Endothelial cell of umbilical vein (primary cell): ENCODE measurements at regions not wholly inside any gene's neighbourhood (a gene's known extent, or its start where the extent isn't known, plus 50 kb on each side); places are given as distances from the start of the nearest gene placed in this dataset.

ENCODE experiments used
- BruUV-seq: library from RNA; stranded (reverse); fragments of 400-500 nt; replicated peaks from 2 replicates; lab custom pipeline; 2021; lab: Mats Ljungman, UMichigan
- CTCF ChIA-PET: fragments of 300-600, 350-600 bp; sonication (Branson Sonifier 250); formaldehyde crosslinking; loops from one replicate; lab custom pipeline; 2021; ENCODE audit warnings: antibody characterized with exemption, inconsistent platforms; lab: Charles Lee
- POLR2A ChIA-PET: fragments of 300-600, 350-600 bp; sonication (Branson Sonifier 250); formaldehyde crosslinking; loops from one replicate; lab custom pipeline; 2021; ENCODE audit warnings: antibody characterized with exemption, inconsistent platforms; lab: Charles Lee
- DNase-seq: peaks from one replicate; pipeline ENCODE4 v3.0.0-alpha.2; 2011; ENCODE audit warnings: low read depth, low spot score
- FAIRE-seq: peaks from 2 replicates; lab custom pipeline; 2011; peaks lifted over from hg19 to GRCh38; lab: Jason Lieb, UNC
- H2AFZ ChIP-seq: 2 replicates; pipeline ENCODE4 v1.6.0; 2012; ENCODE audit warnings: low read depth, low read length, control low read depth, inconsistent platforms
- H3K27ac ChIP-seq: 2 replicates; pipeline ENCODE4 v1.5.1; 2011; ENCODE audit warnings: low read depth, mild to moderate bottlenecking, control low read depth, low read length, moderate library complexity; ENCODE audit not compliant: insufficient read depth
- H3K27me3 ChIP-seq, 2 experiments: 2 replicates each; pipeline versions ENCODE4 v1.6.0 to v1.6.1; 2011; ENCODE audit warnings: low read length in 2 of 2, mixed read lengths in 1 of 2; ENCODE audit not compliant: control insufficient read depth in 2 of 2, insufficient read depth in 2 of 2
- H3K36me3 ChIP-seq, 2 experiments: 2 replicates in 1 of 2; 3 replicates in 1 of 2; pipeline ENCODE4 v1.5.1; 2011; ENCODE audit warnings: low read length in 2 of 2, mild to moderate bottlenecking in 1 of 2, moderate library complexity in 1 of 2; ENCODE audit not compliant: control insufficient read depth in 2 of 2, insufficient read depth in 2 of 2; ENCODE audit errors: extremely low read depth in 1 of 2
- H3K4me1 ChIP-seq: 3 replicates; pipeline ENCODE4 v1.5.1; 2011; ENCODE audit warnings: mild to moderate bottlenecking, low read length; ENCODE audit not compliant: control insufficient read depth, insufficient read depth; ENCODE audit errors: extremely low read depth
- H3K4me2 ChIP-seq: 2 replicates; pipeline ENCODE4 v1.6.1; 2011; ENCODE audit warnings: low read length, control low read depth, mixed read lengths; ENCODE audit not compliant: insufficient read depth
- H3K4me3 ChIP-seq, 3 experiments: fragments of 200-600 bp in 1 of 3; sonication (generic), shearing (Covaris generic) in 1 of 3; replicated peaks in 1 of 3; 2 replicates each; pipeline ENCODE4 v1.5.1; 2011 to 2016; ENCODE audit warnings: control low read depth in 3 of 3, low read length in 3 of 3, mild to moderate bottlenecking in 2 of 3, inconsistent platforms in 1 of 3, low read depth in 1 of 3, moderate library complexity in 1 of 3; ENCODE audit not compliant: insufficient read depth in 1 of 3
- H3K79me2 ChIP-seq: 2 replicates; pipeline ENCODE4 v1.6.0; 2012; ENCODE audit warnings: low read length, inconsistent platforms; ENCODE audit not compliant: control insufficient read depth, insufficient read depth
- H3K9ac ChIP-seq: replicated peaks from 2 replicates; pipeline ENCODE3; 2011; ENCODE audit warnings: low read length, control low read depth; ENCODE audit not compliant: insufficient read depth; ENCODE audit errors: extremely low read depth
- H3K9me1 ChIP-seq: replicated peaks from 3 replicates; pipeline ENCODE4 v1.6.0; 2011; ENCODE audit warnings: mild to moderate bottlenecking, low read length; ENCODE audit not compliant: control insufficient read depth, insufficient read depth; ENCODE audit errors: extremely low read depth
- H3K9me3 ChIP-seq: replicated peaks from 2 replicates; pipeline ENCODE4 v1.5.1; 2012; ENCODE audit warnings: low read length, inconsistent platforms; ENCODE audit not compliant: control insufficient read depth, insufficient read depth
- H4K20me1 ChIP-seq: replicated peaks from 2 replicates; pipeline ENCODE3; 2011; ENCODE audit warnings: mild to moderate bottlenecking, low read length; ENCODE audit not compliant: control insufficient read depth, insufficient read depth; ENCODE audit errors: extremely low read depth
- EZH2 ChIP-seq: IDR thresholded peaks from 2 replicates; pipeline ENCODE4 v1.6.1; 2012; ENCODE audit warnings: borderline replicate concordance, low read depth, mild to moderate bottlenecking, moderate library complexity, low read length, inconsistent platforms; ENCODE audit not compliant: severe bottlenecking
- FOS ChIP-seq: IDR thresholded peaks from 2 replicates; pipeline ENCODE4 v1.6.1; 2011; ENCODE audit warnings: mild to moderate bottlenecking, low read length, moderate library complexity, borderline replicate concordance; ENCODE audit not compliant: insufficient read depth
- GATA2 ChIP-seq: IDR thresholded peaks from 2 replicates; pipeline ENCODE4 v1.7.0; 2011; ENCODE audit warnings: low read depth, mild to moderate bottlenecking, moderate library complexity, mixed read lengths, low read length; ENCODE audit not compliant: insufficient read length, insufficient read depth
- JUN ChIP-seq: IDR thresholded peaks from 2 replicates; pipeline ENCODE4 v1.6.1; 2011; ENCODE audit warnings: borderline replicate concordance, low read depth; ENCODE audit not compliant: insufficient read length, insufficient read depth
- MAX ChIP-seq: IDR thresholded peaks from 2 replicates; pipeline ENCODE4 v1.6.1; 2011; ENCODE audit not compliant: insufficient read depth, insufficient read length
- MYC ChIP-seq: IDR thresholded peaks from one replicate; pipeline ENCODE4 v1.6.1; 2011; ENCODE audit warnings: mild to moderate bottlenecking, low read depth, low read length
- POLR2A ChIP-seq: IDR thresholded peaks from 2 replicates; pipeline ENCODE4 v1.6.1; 2012; ENCODE audit warnings: low read depth, mild to moderate bottlenecking, control low read depth, low read length
- POLR2AphosphoS5 ChIP-seq: IDR thresholded peaks from 2 replicates; pipeline ENCODE4 v1.6.1; 2012; ENCODE audit warnings: low read depth, mild to moderate bottlenecking, control low read depth, low read length, moderate library complexity; ENCODE audit not compliant: insufficient read depth
- dilution Hi-C: fragments of 300-500 bp; cut with MboI; formaldehyde crosslinking; loops from one replicate; pipeline ENCODE4 v1.15.0; 2019; ENCODE audit warnings: low sequenced_read_pairs; ENCODE audit not compliant: extremely low pct_ligation_motif_present
- intact Hi-C: fragments of 100-400 bp; cut with micrococcal nuclease; formaldehyde crosslinking; loops from one replicate; pipeline ENCODE4 v1.10.0; 2022
- TF ChIP-seq, protein P1 (sequence below), 2 donors: IDR thresholded peaks; 1 replicate in 1 of 2; 2 replicates in 1 of 2; pipeline ENCODE4 v1.5.1; 2011; ENCODE audit warnings: low read length in 2 of 2, mild to moderate bottlenecking in 2 of 2, moderate library complexity in 2 of 2, control low read depth in 1 of 2, inconsistent platforms in 1 of 2, low read depth in 1 of 2; ENCODE audit not compliant: insufficient read depth in 1 of 2; ENCODE audit errors: extremely low read depth in 1 of 2

DNA sequence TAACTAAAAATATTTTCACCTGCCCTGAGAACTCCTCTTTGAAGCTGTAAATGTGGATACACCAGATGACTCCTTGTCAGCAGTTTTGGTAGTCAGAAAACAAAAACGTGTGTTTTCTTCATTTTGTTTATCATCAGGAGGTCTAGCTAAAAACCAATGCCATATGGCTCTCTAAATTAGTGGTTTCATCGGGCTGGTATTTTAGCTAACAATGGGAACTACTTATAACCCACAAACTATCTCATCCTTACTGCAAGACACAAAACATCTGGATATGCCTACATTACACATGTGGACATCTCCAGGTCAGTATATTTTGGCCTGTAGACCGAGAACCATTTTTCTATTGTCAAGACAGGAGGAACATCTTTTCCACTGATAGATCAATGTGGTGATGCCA lies 56.2 kb downstream of the GAS1 start:
- Histone ChIP-seq H3K4me2 (no peak overlapping the region), H3K4me1 (no peaks in the 10 kb centered on the region), H3K79me2 (no peaks in the 10 kb centered on the region), H3K36me3 (no peaks in the 10 kb centered on the region), H3K27ac (no peak overlapping the region), H3K9ac (no peak overlapping the region), H3K27me3 (no peaks in the 10 kb centered on the region), H3K9me1 (no peaks in the 10 kb centered on the region), H3K9me3 (no peaks in the 10 kb centered on the region), H2AFZ (no peak overlapping the region), H4K20me1 (no peaks in the 10 kb centered on the region), H3K4me3 (no peak overlapping the region)
- intact Hi-C loops, result no loop called here
- no peak for FAIRE-seq
- POLR2A ChIA-PET, result no interaction called here
- dilution Hi-C loops, result no loop called here
- no TSS peak for BruUV-seq
- DNase-seq, result no peak
- no peak for TF ChIP-seq EZH2
- TF ChIP-seq MYC, result no peak
- no peak for TF ChIP-seq POLR2A
- no peak for TF ChIP-seq JUN
- TF ChIP-seq, protein P1, sequence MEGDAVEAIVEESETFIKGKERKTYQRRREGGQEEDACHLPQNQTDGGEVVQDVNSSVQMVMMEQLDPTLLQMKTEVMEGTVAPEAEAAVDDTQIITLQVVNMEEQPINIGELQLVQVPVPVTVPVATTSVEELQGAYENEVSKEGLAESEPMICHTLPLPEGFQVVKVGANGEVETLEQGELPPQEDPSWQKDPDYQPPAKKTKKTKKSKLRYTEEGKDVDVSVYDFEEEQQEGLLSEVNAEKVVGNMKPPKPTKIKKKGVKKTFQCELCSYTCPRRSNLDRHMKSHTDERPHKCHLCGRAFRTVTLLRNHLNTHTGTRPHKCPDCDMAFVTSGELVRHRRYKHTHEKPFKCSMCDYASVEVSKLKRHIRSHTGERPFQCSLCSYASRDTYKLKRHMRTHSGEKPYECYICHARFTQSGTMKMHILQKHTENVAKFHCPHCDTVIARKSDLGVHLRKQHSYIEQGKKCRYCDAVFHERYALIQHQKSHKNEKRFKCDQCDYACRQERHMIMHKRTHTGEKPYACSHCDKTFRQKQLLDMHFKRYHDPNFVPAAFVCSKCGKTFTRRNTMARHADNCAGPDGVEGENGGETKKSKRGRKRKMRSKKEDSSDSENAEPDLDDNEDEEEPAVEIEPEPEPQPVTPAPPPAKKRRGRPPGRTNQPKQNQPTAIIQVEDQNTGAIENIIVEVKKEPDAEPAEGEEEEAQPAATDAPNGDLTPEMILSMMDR (IDR thresholded peaks at IDR 0.05; ENCODE audit: extremely low read depth in 1 of 2, insufficient read depth in 1 of 2, low read depth in 1 of 2, low read length in 2 of 2), result no peak
- TF ChIP-seq POLR2AphosphoS5, result no peak
- TF ChIP-seq GATA2, result no peak
- CTCF ChIA-PET, result no interaction called here

- Histone ChIP-seq H3K79me2 (no peaks in the 10 kb centered on the region), H3K4me3 (no peak overlapping the region), H3K9me1 (no peaks in the 10 kb centered on the region), H2AFZ (no peak overlapping the region), H3K27me3 (no peaks in the 10 kb centered on the region), H3K4me2 (no peak overlapping the region), H4K20me1 (no peaks in the 10 kb centered on the region), H3K9me3 (no peaks in the 10 kb centered on the region), H3K9ac (no peak overlapping the region), H3K36me3 (no peaks in the 10 kb centered on the region), H3K4me1 (no peaks in the 10 kb centered on the region), H3K27ac (no peak overlapping the region)
- dilution Hi-C loops, result no loop called here
- no peak for TF ChIP-seq FOS
- TF ChIP-seq MAX, result no peak
- no peak for TF ChIP-seq JUN
- no peak for TF ChIP-seq EZH2
- no peak for TF ChIP-seq MYC
- intact Hi-C loops, result no loop called here
- no TSS peak for BruUV-seq
- ChIA-PET CTCF (no interaction called here), POLR2A (no interaction called here)
- no peak for FAIRE-seq
- DNase-seq, result no peak
These were observed 62.1 kb downstream of the GAS1 start for GRCh38 chr9:86885232-86885631.
